OCI-LY1 (cell line): ENCODE measurements at regions not wholly inside any gene's neighbourhood (a gene's known extent, or its start where the extent isn't known, plus 50 kb on each side); places are given as distances from the start of the nearest gene placed in this dataset.
"Not testable (repeated sequence)": the region's sequence is repeated elsewhere in the genome, so short reads cannot be mapped to it uniquely, and the experiment has no call there.

ENCODE experiments used
- CTCF ChIP-seq: fragments of 200-600 bp; sonication (generic), shearing (Covaris generic); IDR thresholded peaks from 2 replicates; pipeline ENCODE4 v1.5.1; 2017; ENCODE audit warnings: mild to moderate bottlenecking, antibody characterized with exemption, low read length, moderate library complexity, mixed read lengths
- EZH2 ChIP-seq: fragments of 200-600 bp; sonication (generic), shearing (Covaris generic); IDR thresholded peaks from 2 replicates; pipeline ENCODE4 v1.8.0; 2017; ENCODE audit warnings: borderline replicate concordance, mixed run types, mild to moderate bottlenecking, antibody characterized with exemption, low read length, moderate library complexity, mixed read lengths

GRCh38 chr11:3493152-3493551 is 114.2 kb upstream of the ZNF195 start:
- not testable (repeated sequence) for TF ChIP-seq CTCF, EZH2
